ENCODE measurements at regions not wholly inside any gene's neighbourhood (a gene's known extent, or its start where the extent isn't known, plus 50 kb on each side); places are given as distances from the start of the nearest gene placed in this dataset.
"Not testable (repeated sequence)": the region's sequence is repeated elsewhere in the genome, so short reads cannot be mapped to it uniquely, and the experiment has no call there.

DNA sequence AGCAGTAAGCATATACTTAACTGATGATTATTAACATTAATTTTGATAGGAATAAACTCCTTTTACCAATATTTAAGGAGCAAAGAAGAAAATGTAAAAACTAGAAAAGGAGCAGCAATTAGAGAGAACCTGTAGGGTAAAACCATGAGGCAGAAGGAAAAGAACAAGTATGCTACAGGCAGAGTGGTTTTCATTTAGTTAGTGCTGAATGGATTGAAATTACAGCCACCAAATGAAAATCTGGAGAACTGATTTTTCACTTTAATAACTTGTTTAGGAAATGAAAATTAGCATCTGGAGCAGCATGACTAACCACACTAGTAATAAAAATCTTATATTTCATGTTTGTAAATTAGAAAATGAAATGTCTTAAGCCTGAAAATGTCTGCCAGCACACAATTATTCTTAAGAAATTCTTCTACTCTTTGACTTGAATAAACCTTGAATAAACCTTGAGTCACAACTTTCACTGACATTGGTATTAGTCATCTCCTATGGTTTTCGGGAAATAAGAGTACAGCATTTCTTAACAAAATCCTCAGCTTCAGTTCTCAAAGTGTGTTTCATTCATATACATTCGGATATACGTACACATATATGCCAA is 1504.9 kb upstream of the C9orf72 start:
- ChIA-PET CTCF (no interaction called here), POLR2A (no interaction called here)
- Histone ChIP-seq H3K9me3 (ENCODE audit: control insufficient read depth, insufficient read depth, low read depth, low read length) (no peaks in the 10 kb centered on the region), H3K4me1 (ENCODE audit: control insufficient read depth, insufficient read depth, low read length) (no peaks in the 10 kb centered on the region), H3K27ac (ENCODE audit: low read length) (no peak overlapping the region), H3K27me3 (ENCODE audit: control insufficient read depth, insufficient read depth, low read length) (no peaks in the 10 kb centered on the region), H3K36me3 (ENCODE audit: control insufficient read depth, insufficient read depth, low read length) (no peaks in the 10 kb centered on the region), H3K4me3 (ENCODE audit: low read depth in 2 of 2, low read length in 2 of 2) (no peak overlapping the region)
- ATAC-seq (no peak), DNase-seq (ENCODE audit: low read depth, low spot score) (no peak)
- no peak for TF ChIP-seq TCF7L2 (IDR thresholded peaks at IDR 0.05; ENCODE audit: low read depth, low read length)
- TF ChIP-seq POLR2AphosphoS5 (IDR thresholded peaks at IDR 0.05; ENCODE audit: low read depth, low read length), result no peak
- TF ChIP-seq SIN3A (IDR thresholded peaks at IDR 0.05; ENCODE audit: borderline replicate concordance, insufficient read depth, low read depth, low read length), result no peak
- in situ Hi-C loops (cut with HindIII; ENCODE audit: low pct_unique_long_range_greater_than_20kb, low sequenced_read_pairs), result no loop called here
- intact Hi-C loops (cut with micrococcal nuclease; ENCODE audit: unreplicated experiment), result no loop called here
- no TSS peak for BruUV-seq (replicated peaks)

DNA sequence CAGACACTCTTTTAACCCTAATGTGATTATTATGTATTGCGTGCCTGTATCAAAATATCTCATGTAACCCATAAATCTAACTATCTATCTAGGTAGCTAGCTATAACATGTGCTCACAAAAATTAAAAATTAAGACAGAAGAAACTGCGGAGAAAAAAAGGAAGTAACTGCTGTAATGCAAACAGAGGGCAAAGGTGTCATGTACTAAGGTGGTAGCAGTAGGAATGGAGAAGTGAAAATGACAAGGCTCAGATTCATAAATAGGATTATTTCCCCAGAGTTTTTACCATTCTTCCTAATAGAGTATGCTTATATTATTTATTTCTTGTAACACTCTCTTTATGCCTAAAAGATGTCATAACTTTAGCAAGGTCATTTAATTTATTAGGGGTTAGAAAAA is 1527.5 kb upstream of the C9orf72 start:
- no TSS peak for BruUV-seq (replicated peaks)
- no peaks in the 10 kb centered on the region for H3K36me3 ChIP-seq (ENCODE audit: control insufficient read depth, insufficient read depth, low read length)
- no peaks in the 10 kb centered on the region for H3K27me3 ChIP-seq (ENCODE audit: control insufficient read depth, insufficient read depth, low read length)
- H3K4me3 ChIP-seq (ENCODE audit: low read depth in 2 of 2, low read length in 2 of 2), result no peak overlapping the region
- in situ Hi-C loops (cut with HindIII; ENCODE audit: low pct_unique_long_range_greater_than_20kb, low sequenced_read_pairs) (no loop called here), intact Hi-C loops (cut with micrococcal nuclease; ENCODE audit: unreplicated experiment) (loop anchor here (10.0 kb wide), 1 partner anchor 64 kb away; no protein-coding TSS in a partner anchor)
- TF ChIP-seq TCF7L2 (IDR thresholded peaks at IDR 0.05; ENCODE audit: low read depth, low read length) (no peak), POLR2AphosphoS5 (IDR thresholded peaks at IDR 0.05; ENCODE audit: low read depth, low read length) (no peak)
- ATAC-seq (no peak), DNase-seq (ENCODE audit: low read depth, low spot score) (no peak)
- no peak overlapping the region for H3K27ac ChIP-seq (ENCODE audit: low read length)
- H3K9me3 ChIP-seq (ENCODE audit: control insufficient read depth, insufficient read depth, low read depth, low read length), result no peaks in the 10 kb centered on the region
- ChIA-PET CTCF (no interaction called here), POLR2A (no interaction called here)
- H3K4me1 ChIP-seq (ENCODE audit: control insufficient read depth, insufficient read depth, low read length), result no peaks in the 10 kb centered on the region

DNA sequence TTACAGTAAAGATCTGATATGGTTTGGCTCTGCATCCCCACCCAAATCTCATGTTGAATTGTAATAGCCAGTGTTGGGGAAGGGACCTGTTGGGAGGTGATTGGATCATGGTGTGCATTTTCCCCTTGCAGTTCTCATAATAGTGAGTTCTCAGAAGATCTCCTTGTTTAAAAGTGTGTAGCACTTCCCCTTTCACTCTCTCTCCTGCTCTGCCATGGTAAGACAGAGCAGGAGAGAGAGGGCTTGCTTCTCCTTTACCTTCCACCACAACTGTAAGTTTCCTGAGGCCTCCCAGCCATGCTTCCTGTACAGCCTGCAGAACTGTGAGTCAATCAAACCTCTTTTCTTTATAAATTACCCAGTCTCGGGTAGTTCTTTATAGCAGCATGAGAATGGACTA is 1530.9 kb upstream of the C9orf72 start:
- H3K36me3 ChIP-seq (ENCODE audit: control insufficient read depth, insufficient read depth, low read length); in situ Hi-C loops (cut with HindIII; ENCODE audit: low pct_unique_long_range_greater_than_20kb, low sequenced_read_pairs); H3K27me3 ChIP-seq (ENCODE audit: control insufficient read depth, insufficient read depth, low read length); CTCF ChIA-PET; DNase-seq (ENCODE audit: low read depth, low spot score); H3K9me3 ChIP-seq (ENCODE audit: control insufficient read depth, insufficient read depth, low read depth, low read length); POLR2A ChIA-PET; ATAC-seq; BruUV-seq (replicated peaks); H3K4me3 ChIP-seq (ENCODE audit: low read depth in 2 of 2, low read length in 2 of 2); H3K27ac ChIP-seq (ENCODE audit: low read length); H3K4me1 ChIP-seq (ENCODE audit: control insufficient read depth, insufficient read depth, low read length): not testable (repeated sequence)
- intact Hi-C loops (cut with micrococcal nuclease; ENCODE audit: unreplicated experiment), result loop anchor here (10.0 kb wide), 1 partner anchor 61 kb away; no protein-coding TSS in a partner anchor

DNA sequence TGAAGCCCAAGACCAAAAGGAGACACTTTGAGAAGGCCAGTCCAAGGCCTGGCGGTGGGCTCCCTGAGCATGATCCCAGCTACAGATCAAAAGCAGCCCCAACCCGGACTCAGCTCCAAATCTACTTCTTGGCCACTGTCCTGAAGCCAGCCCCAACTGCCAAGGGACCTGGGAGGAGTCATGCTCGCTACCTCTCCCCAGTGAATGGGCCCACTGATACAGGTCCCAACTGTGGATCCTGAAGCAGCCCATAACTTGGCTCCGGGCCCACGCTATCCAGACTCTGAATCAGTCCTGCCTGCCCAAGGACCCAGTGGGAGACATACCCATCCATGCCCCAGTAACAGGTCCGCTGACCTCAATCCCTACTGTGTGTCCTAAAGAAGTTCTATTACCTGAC is 1545.3 kb upstream of the C9orf72 start:
- TF ChIP-seq POLR2AphosphoS5 (IDR thresholded peaks at IDR 0.05; ENCODE audit: low read depth, low read length), result no peak
- no peak for TF ChIP-seq TCF7L2 (IDR thresholded peaks at IDR 0.05; ENCODE audit: low read depth, low read length)
- TF ChIP-seq, protein P1, sequence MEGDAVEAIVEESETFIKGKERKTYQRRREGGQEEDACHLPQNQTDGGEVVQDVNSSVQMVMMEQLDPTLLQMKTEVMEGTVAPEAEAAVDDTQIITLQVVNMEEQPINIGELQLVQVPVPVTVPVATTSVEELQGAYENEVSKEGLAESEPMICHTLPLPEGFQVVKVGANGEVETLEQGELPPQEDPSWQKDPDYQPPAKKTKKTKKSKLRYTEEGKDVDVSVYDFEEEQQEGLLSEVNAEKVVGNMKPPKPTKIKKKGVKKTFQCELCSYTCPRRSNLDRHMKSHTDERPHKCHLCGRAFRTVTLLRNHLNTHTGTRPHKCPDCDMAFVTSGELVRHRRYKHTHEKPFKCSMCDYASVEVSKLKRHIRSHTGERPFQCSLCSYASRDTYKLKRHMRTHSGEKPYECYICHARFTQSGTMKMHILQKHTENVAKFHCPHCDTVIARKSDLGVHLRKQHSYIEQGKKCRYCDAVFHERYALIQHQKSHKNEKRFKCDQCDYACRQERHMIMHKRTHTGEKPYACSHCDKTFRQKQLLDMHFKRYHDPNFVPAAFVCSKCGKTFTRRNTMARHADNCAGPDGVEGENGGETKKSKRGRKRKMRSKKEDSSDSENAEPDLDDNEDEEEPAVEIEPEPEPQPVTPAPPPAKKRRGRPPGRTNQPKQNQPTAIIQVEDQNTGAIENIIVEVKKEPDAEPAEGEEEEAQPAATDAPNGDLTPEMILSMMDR (IDR thresholded peaks at IDR 0.05), result no peak
- TF ChIP-seq SIN3A (IDR thresholded peaks at IDR 0.05; ENCODE audit: borderline replicate concordance, insufficient read depth, low read depth, low read length), result no peak
- TF ChIP-seq, protein P2, sequence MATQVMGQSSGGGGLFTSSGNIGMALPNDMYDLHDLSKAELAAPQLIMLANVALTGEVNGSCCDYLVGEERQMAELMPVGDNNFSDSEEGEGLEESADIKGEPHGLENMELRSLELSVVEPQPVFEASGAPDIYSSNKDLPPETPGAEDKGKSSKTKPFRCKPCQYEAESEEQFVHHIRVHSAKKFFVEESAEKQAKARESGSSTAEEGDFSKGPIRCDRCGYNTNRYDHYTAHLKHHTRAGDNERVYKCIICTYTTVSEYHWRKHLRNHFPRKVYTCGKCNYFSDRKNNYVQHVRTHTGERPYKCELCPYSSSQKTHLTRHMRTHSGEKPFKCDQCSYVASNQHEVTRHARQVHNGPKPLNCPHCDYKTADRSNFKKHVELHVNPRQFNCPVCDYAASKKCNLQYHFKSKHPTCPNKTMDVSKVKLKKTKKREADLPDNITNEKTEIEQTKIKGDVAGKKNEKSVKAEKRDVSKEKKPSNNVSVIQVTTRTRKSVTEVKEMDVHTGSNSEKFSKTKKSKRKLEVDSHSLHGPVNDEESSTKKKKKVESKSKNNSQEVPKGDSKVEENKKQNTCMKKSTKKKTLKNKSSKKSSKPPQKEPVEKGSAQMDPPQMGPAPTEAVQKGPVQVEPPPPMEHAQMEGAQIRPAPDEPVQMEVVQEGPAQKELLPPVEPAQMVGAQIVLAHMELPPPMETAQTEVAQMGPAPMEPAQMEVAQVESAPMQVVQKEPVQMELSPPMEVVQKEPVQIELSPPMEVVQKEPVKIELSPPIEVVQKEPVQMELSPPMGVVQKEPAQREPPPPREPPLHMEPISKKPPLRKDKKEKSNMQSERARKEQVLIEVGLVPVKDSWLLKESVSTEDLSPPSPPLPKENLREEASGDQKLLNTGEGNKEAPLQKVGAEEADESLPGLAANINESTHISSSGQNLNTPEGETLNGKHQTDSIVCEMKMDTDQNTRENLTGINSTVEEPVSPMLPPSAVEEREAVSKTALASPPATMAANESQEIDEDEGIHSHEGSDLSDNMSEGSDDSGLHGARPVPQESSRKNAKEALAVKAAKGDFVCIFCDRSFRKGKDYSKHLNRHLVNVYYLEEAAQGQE (IDR thresholded peaks at IDR 0.05; ENCODE audit: insufficient read depth in 1 of 2, low read depth in 2 of 2, low read length in 1 of 2), result no peak
- no peaks in the 10 kb centered on the region for H3K36me3 ChIP-seq (ENCODE audit: control insufficient read depth, insufficient read depth, low read length)
- CTCF ChIA-PET, result no interaction called here
- H3K4me1 ChIP-seq (ENCODE audit: control insufficient read depth, insufficient read depth, low read length), result no peaks in the 10 kb centered on the region
- ATAC-seq (no peak), DNase-seq (ENCODE audit: low read depth, low spot score) (no peak)
- POLR2A ChIA-PET, result no interaction called here
- intact Hi-C loops (cut with micrococcal nuclease; ENCODE audit: unreplicated experiment), result no loop called here
- 0 out of 2 replicates have a peak, but pooled peaks cover 2% of the 10 kb centered on the region for H3K9me3 ChIP-seq (ENCODE audit: control insufficient read depth, insufficient read depth, low read depth, low read length)
- H3K27ac ChIP-seq (ENCODE audit: low read length), result no peak overlapping the region
- in situ Hi-C loops (cut with HindIII; ENCODE audit: low pct_unique_long_range_greater_than_20kb, low sequenced_read_pairs), result no loop called here
- no TSS peak for BruUV-seq (replicated peaks)
- H3K27me3 ChIP-seq (ENCODE audit: control insufficient read depth, insufficient read depth, low read length), result no peaks in the 10 kb centered on the region
- no peak overlapping the region for H3K4me3 ChIP-seq (ENCODE audit: low read depth in 2 of 2, low read length in 2 of 2)
